ENCODE measurements at regions not wholly inside any gene's neighbourhood (a gene's known extent, or its start where the extent isn't known, plus 50 kb on each side); places are given as distances from the start of the nearest gene placed in this dataset.

- Histone ChIP-seq H4K20me1 (replicated peaks; ENCODE audit: insufficient read depth) (no peaks in the 10 kb centered on the region), H3K36me3 (ENCODE audit: insufficient read depth) (no peaks in the 10 kb centered on the region; the same call in 1 of the 2 replicates), H3K9me2 (ENCODE audit: insufficient read depth) (no peaks in the 10 kb centered on the region), H3K27me3 (ENCODE audit: insufficient read depth) (no peaks in the 10 kb centered on the region), H3K4me2 (no peak overlapping the region), H3F3A (replicated peaks; ENCODE audit: low read depth) (no peaks in the 10 kb centered on the region), H3K4me3 (no peak overlapping the region), H2AFZ (no peak overlapping the region), H3K4me1 (ENCODE audit: insufficient read depth) (no peaks in the 10 kb centered on the region), H3K27ac (ENCODE audit: low read depth) (no peak overlapping the region), H3K79me2 (replicated peaks; ENCODE audit: insufficient read depth) (no peaks in the 10 kb centered on the region)
- H3K27me3 Mint-ChIP-seq (ENCODE audit: insufficient read depth, low read depth, poor library complexity) = peaks cover 2% of the 10 kb centered on the region
- no peak overlapping the region for H3K27ac Mint-ChIP-seq
- ATAC-seq (no peak), DNase-seq (ENCODE audit: low spot score) (no peak)
- TF ChIP-seq JUNB (IDR thresholded peaks at IDR 0.05; ENCODE audit: unreplicated experiment) = no peak
- TF ChIP-seq POLR2AphosphoS5 (IDR thresholded peaks at IDR 0.05; ENCODE audit: low read depth) = no peak
- TF ChIP-seq, protein P1, sequence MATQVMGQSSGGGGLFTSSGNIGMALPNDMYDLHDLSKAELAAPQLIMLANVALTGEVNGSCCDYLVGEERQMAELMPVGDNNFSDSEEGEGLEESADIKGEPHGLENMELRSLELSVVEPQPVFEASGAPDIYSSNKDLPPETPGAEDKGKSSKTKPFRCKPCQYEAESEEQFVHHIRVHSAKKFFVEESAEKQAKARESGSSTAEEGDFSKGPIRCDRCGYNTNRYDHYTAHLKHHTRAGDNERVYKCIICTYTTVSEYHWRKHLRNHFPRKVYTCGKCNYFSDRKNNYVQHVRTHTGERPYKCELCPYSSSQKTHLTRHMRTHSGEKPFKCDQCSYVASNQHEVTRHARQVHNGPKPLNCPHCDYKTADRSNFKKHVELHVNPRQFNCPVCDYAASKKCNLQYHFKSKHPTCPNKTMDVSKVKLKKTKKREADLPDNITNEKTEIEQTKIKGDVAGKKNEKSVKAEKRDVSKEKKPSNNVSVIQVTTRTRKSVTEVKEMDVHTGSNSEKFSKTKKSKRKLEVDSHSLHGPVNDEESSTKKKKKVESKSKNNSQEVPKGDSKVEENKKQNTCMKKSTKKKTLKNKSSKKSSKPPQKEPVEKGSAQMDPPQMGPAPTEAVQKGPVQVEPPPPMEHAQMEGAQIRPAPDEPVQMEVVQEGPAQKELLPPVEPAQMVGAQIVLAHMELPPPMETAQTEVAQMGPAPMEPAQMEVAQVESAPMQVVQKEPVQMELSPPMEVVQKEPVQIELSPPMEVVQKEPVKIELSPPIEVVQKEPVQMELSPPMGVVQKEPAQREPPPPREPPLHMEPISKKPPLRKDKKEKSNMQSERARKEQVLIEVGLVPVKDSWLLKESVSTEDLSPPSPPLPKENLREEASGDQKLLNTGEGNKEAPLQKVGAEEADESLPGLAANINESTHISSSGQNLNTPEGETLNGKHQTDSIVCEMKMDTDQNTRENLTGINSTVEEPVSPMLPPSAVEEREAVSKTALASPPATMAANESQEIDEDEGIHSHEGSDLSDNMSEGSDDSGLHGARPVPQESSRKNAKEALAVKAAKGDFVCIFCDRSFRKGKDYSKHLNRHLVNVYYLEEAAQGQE (IDR thresholded peaks at IDR 0.05; ENCODE audit: unreplicated experiment) = no peak
- no peak for TF ChIP-seq STAT1 (IDR thresholded peaks at IDR 0.05; ENCODE audit: unreplicated experiment)
- no peak for TF ChIP-seq CREB1 (CRISPR knock-in tag; IDR thresholded peaks at IDR 0.05; ENCODE audit: low read depth)
- TF ChIP-seq, protein P2, sequence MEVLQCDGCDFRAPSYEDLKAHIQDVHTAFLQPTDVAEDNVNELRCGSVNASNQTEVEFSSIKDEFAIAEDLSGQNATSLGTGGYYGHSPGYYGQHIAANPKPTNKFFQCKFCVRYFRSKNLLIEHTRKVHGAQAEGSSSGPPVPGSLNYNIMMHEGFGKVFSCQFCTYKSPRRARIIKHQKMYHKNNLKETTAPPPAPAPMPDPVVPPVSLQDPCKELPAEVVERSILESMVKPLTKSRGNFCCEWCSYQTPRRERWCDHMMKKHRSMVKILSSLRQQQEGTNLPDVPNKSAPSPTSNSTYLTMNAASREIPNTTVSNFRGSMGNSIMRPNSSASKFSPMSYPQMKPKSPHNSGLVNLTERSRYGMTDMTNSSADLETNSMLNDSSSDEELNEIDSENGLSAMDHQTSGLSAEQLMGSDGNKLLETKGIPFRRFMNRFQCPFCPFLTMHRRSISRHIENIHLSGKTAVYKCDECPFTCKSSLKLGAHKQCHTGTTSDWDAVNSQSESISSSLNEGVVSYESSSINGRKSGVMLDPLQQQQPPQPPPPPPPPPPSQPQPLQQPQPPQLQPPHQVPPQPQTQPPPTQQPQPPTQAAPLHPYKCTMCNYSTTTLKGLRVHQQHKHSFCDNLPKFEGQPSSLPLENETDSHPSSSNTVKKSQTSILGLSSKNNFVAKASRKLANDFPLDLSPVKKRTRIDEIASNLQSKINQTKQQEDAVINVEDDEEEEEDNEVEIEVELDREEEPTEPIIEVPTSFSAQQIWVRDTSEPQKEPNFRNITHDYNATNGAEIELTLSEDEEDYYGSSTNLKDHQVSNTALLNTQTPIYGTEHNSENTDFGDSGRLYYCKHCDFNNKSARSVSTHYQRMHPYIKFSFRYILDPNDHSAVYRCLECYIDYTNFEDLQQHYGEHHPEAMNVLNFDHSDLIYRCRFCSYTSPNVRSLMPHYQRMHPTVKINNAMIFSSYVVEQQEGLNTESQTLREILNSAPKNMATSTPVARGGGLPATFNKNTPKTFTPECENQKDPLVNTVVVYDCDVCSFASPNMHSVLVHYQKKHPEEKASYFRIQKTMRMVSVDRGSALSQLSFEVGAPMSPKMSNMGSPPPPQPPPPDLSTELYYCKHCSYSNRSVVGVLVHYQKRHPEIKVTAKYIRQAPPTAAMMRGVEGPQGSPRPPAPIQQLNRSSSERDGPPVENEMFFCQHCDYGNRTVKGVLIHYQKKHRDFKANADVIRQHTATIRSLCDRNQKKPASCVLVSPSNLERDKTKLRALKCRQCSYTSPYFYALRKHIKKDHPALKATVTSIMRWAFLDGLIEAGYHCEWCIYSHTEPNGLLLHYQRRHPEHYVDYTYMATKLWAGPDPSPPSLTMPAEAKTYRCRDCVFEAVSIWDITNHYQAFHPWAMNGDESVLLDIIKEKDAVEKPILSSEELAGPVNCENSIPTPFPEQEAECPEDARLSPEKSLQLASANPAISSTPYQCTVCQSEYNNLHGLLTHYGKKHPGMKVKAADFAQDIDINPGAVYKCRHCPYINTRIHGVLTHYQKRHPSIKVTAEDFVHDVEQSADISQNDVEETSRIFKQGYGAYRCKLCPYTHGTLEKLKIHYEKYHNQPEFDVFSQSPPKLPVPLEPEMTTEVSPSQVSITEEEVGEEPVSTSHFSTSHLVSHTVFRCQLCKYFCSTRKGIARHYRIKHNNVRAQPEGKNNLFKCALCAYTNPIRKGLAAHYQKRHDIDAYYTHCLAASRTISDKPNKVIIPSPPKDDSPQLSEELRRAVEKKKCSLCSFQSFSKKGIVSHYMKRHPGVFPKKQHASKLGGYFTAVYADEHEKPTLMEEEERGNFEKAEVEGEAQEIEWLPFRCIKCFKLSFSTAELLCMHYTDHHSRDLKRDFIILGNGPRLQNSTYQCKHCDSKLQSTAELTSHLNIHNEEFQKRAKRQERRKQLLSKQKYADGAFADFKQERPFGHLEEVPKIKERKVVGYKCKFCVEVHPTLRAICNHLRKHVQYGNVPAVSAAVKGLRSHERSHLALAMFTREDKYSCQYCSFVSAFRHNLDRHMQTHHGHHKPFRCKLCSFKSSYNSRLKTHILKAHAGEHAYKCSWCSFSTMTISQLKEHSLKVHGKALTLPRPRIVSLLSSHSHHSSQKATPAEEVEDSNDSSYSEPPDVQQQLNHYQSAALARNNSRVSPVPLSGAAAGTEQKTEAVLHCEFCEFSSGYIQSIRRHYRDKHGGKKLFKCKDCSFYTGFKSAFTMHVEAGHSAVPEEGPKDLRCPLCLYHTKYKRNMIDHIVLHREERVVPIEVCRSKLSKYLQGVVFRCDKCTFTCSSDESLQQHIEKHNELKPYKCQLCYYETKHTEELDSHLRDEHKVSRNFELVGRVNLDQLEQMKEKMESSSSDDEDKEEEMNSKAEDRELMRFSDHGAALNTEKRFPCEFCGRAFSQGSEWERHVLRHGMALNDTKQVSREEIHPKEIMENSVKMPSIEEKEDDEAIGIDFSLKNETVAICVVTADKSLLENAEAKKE (CRISPR knock-in tag; IDR thresholded peaks at IDR 0.05) = no peak
- no peak for TF ChIP-seq EZH2 (IDR thresholded peaks at IDR 0.05; ENCODE audit: low read depth, unreplicated experiment)
- no peak for TF ChIP-seq ZNF331 (CRISPR knock-in tag; IDR thresholded peaks at IDR 0.05; ENCODE audit: low read depth)
- no peak for TF ChIP-seq NANOG (IDR thresholded peaks at IDR 0.05; ENCODE audit: borderline replicate concordance)
- TF ChIP-seq CTCF (conservative IDR thresholded peaks at IDR 0.05; ENCODE audit: low read depth in 2 of 2) = no peak
- no peak for TF ChIP-seq ETS1 (IDR thresholded peaks at IDR 0.05)
- TF ChIP-seq EZH2phosphoT487 (IDR thresholded peaks at IDR 0.05; ENCODE audit: unreplicated experiment) = no peak
- no peak for TF ChIP-seq ZNF114 (CRISPR knock-in tag; IDR thresholded peaks at IDR 0.05)
- peaks cover 80% of the 10 kb centered on the region for H3K9me3 Mint-ChIP-seq
- H3K36me3 Mint-ChIP-seq (ENCODE audit: low read depth) = peaks cover 3% of the 10 kb centered on the region; the same call in 1 of the 3 replicates
- no peaks in the 10 kb centered on the region for H3K4me1 Mint-ChIP-seq
- no peak overlapping the region for H3K4me3 Mint-ChIP-seq
Measured at GRCh38 chr21:23886828-23887724, 1720.2 kb downstream of the MRPL39 start.

All from GM23338 (cell line).